CD4-positive, alpha-beta T cell treated with Interleukin-6 at 100 ng/mL for 8 hours (primary cell): ENCODE measurements at regions not wholly inside any gene's neighbourhood (a gene's known extent, or its start where the extent isn't known, plus 50 kb on each side); places are given as distances from the start of the nearest gene placed in this dataset.

Experiments
- DNase-seq: peaks from one replicate; pipeline ENCODE4 v3.0.0-alpha.2; 2020; ENCODE audit warnings: mixed read lengths, low spot score

DNA sequence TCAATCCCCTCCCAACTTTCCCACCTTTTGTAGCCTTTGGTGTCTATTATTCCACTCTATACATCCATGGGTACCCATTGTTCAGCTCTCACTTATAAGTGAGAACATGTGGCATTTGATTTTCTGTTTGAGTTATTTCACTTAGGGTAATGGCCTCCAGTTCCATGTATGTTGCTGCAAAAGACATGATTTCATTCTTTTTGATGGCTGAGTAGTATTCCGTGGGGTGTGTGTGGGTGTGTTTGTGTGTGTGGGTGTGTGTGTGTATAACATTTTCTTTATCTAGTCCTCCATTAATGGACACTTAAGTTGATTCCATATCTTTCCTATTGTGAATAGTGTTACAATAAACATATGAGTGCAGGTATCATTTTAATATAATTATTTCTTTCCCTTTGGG lies 157.5 kb upstream of the FSTL4 start:
- no peak for DNase-seq

- DNase-seq: no peak
These were observed 151.4 kb upstream of the FSTL4 start for GRCh38 chr5:133763744-133764143.

DNA sequence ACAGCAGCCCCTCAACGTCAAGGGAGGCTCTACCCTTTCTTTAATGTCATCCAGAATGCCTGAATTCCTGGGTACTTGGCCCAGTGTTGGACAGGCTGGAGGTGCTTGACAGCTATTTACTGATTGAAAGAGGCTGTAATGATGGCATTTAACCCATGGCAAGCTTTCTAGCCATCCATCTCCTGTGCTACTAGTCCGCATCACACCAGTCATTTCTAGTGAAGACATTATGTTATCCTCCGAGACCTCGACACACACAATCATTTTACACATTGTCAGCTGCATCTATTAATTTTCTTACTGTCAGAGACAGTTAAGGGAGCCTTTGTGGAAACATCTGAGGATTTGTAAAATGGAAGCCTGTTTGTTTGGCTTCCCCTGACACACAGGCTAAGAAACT lies 149.3 kb upstream of the FSTL4 start:
- DNase-seq: no peak

DNA sequence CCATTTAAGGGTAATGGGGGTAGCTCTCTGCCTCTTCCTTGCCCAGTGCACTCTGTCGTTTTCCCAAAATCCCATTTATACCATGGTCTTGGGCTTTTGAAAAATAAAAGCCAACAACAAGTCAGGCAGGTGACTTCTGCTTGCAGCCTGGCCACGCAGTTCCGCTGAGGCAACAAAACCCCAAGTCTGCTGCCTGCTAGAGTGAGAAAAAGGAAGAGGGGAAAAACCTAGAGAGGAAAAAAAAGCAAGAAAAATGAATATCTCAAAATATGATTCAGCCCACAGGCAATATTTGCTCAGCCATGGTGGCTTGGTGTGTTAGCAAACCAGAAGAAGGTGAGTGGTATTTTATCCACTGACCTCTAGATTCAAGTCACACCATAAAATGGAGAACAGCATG lies 148.2 kb upstream of the FSTL4 start:
- no peak for DNase-seq

DNA sequence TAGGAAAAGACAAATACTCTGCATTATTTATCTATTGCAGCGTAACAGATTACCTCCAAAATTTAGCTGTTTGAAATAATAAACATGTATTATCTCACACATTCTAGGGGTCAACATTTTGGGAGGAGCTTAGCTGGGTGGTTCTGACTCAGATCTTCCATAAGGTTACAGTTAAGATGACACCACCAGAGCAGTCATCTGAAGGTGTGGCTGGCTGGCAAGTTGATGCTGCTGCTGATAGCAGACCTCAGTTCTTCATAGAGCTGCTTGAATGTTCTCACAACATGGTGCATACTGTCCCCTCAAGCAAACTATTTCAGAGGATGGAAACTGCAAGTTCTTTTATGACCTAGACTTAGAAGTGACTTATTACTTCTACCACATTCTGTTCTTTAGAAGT lies 146.3 kb upstream of the FSTL4 start:
- DNase-seq: no peak

DNA sequence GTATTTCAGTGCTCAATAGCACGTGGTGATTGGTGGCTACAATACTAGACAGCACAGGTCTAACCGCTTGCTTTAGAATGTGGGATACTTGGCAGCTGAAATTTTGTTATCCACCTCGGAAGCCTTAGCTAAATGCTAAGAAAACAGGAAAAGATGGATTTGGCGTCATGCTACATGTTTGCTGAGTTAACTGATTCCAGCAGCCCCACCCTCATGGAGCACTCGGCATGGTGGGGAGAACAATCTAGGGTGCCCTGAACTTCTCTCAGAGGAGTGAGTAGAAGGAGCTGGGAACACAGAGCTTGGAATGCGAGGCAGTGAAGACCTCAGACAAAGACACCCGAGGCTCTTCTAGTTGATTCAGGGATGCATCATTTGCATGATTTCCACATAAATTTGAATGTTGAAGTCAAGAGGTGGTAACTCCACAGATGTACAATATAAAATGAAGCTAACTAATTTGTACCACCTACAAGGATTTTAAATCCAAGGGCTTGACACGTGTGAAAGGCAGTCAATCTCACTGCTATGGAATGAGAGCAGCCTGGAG lies 145.1 kb upstream of the FSTL4 start:
- DNase-seq: no peak

DNA sequence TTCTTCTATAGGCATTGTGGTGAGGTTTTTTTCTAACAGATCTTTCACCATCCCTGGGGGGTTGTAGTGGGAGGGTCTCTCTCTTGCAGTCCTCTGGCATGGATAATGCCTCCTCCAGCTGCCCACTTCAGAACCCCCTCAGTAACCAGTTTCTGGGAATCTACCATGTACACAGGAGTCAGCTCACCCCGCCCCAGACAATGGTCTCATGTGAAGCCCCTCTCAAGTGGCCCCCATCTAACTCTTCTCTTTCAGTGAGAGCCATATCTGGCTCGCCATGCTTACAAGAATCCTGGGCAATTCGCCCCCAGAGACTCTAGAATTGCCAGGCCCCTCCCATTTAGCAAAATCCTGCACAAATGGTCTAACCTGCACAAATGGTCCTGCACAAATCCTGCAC lies 144.4 kb upstream of the FSTL4 start:
- DNase-seq: no peak

GRCh38 chr5:133756036-133756435 lies 143.7 kb upstream of the FSTL4 start:
- no peak for DNase-seq

DNA sequence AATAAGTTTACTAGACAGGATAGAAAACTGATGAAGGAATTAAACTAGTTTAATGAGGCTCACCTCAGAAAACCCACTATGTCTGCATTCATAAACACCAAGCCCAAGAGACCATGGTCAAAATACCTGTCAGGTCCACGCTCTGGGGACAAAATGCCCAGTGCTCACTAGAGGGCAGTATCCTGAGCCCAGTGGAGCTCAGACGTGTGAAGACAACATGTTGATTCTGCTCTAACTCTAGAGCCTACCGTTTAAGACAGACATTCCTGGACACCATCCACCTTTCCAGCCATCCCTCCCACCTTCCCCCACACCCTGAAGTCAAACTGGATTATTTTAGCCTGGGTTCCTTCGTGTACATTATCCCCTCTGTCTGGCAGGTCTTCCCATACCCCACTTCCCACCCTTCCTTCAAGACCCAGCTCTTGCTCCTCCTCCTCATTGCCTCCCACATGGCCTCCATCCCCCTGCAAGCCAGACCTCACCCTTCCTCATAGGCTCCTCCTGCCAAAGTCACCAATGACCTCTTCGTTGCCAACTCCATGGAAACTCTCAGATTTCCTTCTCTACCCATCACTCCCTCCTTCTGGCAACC lies 142.3 kb upstream of the FSTL4 start:
- DNase-seq: no peak

DNA sequence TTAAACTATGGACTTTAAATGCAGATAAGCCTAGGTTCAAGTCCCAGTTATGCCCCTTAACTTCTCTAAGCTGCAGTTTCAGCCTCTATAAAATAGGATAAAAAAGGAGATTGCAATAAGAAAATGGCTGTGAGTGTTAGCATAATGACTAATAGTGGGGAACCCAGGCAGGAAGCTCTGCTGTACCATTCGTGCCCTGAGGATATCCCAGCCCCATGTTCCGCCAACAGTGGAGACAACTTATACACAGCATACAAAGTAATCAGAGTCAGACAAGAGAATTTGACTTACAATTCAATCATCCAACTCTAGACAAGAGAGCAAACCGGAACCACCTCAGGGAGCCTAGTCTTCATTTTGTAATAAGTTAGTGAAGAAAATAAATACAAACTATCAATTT lies 141.5 kb upstream of the FSTL4 start:
- no peak for DNase-seq

DNA sequence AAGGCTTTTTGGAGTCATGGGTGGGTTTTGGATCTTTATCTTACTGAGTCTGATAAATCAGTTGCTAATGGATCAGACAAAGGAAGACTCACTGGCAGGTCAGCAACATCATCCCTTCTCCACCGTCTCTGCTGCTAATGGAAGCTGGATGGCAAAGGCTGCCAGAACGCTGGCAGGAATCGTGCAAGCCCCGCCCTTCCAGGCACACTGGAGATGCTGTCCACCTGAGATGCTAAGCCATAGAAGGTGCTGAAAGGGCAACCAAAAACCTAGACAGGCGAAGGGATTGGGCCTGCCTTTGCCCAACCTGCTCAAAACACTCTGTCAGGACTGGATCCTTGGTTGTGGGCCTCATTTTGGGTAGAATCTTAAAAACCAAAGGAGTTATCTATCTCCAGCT lies 139.5 kb upstream of the FSTL4 start:
- DNase-seq: no peak

DNA sequence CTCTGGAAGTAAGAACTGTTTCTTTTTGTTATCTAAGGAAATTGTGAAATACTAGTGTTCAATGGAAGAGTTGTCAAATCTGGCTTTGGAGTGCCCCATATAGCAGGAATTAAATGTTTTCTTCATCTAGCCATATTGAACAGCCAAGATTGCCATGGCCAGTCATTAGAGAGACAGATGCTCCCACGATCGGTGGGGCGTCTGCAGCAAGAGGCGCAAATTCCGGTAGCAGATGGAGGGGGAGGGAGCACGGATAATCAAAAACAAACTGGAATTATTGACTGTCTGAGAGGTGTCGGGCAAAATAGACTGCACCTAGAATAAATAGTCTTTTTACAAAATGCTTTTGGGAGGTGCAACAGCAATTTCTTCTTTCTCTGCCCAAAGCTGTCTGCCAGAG lies 139.1 kb upstream of the FSTL4 start:
- no peak for DNase-seq

DNA sequence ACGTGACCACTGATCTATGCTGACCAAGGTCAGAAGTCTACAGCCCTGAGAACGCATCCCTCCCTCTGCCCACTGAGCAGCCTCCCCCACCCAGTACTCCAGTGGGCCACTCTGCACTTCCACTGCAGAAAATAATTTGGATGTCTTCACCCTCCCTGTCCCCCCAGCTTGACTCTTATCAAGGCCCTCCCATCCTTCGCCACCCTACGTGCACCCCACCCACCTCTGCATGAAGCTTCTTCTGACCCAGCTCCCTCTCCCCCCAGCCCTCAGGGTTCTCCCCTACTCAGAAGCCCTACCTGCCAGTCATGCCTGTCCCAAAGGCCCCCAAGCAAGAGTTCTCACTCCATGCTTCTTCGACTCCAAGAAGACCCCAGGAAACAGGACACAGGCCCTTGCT lies 138.5 kb upstream of the FSTL4 start:
- no peak for DNase-seq

- no peak for DNase-seq
These were observed 138.0 kb upstream of the FSTL4 start for GRCh38 chr5:133750356-133750755.

DNA sequence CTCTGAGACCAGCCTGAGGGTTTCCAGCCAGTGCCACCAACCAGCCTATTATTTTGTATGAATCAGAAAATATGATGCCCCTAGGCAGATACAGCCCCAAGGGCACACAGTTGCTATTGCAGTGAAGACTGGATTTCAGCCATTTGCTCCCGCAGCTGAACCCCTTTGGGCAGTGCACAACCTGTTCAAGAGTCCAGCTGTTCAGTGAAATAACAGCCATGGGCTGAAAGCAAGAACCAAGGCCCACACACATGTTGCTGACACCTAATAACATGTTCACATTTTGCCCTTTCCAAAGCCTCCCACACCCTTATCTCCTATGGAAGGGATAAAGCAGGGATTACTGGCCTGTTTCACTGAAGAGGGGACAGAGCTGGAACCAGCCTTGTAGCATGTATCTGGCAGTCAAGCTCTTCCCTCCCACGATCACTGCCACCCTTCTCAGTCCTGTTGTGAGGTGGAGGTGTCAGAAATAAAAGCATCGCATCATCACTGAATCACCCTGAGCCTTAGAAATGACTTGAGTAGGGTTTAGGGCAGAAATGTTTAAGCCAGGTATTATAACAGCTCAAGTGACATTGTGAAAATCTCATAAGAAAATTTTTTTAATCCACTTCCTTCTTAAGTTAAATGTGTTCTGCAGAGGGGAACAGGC lies 137.1 kb upstream of the FSTL4 start:
- no peak for DNase-seq

- no peak for DNase-seq
These were observed 134.5 kb upstream of the FSTL4 start for GRCh38 chr5:133746834-133747233.

DNA sequence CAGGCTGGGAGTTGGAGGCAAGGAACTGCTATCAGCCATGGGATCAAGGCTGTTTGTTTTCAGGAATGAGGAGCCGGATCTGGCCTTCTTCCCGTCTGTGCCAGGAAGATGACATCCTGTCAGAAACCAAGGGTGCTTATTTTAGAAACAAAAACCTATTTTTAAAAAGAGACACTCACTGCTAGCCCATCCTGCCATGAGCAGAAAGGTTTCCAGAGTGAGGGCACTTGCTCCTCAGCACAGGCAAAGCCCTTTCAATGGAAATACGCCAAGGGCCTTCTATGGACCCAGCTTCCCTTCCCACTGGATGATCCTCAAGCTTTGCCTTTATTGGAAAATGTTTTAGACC lies 132.6 kb upstream of the FSTL4 start:
- no peak for DNase-seq

DNA sequence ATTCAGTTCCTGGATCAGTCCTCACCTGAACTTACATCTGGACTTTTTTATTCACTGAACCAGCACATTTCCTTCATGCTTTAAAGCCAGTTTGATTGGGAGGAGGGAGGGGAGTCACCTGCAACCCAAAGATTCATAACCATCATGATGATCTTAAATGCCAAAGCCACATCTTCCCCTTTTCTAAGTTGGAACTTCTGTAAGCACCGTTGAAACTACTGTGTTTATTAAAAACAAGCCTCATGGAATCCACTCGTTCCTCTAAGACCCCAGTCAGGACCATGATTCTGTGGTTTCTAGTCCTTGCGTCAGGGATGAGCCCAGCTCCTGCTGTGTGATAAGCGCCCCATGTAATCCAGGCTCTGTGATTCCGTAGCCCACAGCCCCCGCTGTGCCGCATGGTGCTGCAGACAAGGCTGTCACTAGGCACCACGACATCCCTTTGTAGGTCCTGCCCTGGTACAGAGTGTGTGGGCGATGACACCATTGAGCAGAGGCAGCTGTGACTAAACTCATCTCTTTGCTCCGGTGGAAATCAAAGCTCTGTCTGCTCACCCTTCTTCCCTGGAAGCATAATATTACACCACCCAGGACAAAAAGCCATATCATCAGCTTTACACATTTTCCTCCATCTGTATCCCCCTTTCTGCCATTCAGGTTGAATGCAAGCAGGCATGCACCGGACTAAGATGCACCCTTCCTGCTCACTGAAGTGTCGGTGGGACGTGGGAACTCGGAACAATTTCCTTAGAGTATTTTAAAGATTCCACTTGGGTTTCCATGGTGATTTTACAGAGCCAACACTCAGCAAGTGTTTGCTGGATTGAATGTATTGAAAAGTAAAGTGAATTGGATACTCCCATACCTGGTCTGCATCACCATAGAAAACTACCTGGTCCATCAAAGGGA lies 132.0 kb upstream of the FSTL4 start:
- no peak for DNase-seq

DNA sequence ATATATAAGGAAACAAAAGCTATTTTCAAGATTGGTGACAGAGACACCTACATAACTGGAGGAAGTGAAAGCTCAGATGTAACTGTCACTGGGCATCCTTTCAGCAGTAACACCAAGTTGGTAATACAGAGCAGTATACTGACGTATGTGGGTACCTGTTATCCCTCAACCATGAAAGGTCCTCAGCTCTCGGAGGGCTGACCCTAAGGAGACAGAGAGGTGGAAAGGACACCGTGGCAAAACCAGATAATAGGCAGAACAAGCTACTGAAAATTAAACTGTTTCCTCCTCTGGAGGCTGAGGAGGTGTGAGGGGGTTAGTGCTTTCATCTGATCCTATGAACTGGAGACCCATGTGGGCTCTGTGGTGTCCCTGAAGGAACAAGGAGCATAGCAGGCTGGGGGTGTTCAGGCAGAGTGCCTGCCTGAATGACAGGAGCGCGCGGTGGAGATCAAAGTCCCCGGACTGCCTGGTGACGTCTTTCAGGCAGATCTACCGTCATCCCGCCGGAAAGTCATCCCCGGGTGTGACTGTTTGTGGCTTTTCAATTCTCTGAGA lies 130.2 kb upstream of the FSTL4 start:
- no peak for DNase-seq

DNA sequence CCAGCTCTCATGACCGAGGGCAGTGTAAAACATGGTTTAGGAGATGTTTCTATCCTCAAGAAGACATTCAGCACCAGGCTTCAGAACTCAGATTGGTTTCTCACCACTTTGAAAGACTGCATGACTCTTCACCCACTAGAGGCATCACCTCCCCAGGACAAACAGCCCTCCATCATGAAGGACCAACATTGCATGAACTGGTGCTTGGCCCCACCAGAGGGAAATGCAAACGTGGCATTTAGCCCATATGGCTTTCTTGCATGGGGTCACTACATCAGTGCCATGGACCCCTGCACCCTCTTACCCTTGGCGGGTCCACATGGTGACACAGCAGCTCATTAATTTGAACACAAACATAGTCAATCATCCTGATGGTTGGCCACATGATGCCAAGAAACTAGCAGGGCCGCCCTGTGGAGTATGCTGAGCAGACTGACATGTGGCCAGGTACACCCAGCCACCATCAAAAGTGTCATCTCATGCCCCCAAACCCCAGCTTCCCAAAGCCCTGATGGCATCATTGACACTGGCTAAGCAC lies 129.5 kb upstream of the FSTL4 start:
- DNase-seq: no peak

GRCh38 chr5:133741396-133741795 lies 129.1 kb upstream of the FSTL4 start:
- no peak for DNase-seq

DNA sequence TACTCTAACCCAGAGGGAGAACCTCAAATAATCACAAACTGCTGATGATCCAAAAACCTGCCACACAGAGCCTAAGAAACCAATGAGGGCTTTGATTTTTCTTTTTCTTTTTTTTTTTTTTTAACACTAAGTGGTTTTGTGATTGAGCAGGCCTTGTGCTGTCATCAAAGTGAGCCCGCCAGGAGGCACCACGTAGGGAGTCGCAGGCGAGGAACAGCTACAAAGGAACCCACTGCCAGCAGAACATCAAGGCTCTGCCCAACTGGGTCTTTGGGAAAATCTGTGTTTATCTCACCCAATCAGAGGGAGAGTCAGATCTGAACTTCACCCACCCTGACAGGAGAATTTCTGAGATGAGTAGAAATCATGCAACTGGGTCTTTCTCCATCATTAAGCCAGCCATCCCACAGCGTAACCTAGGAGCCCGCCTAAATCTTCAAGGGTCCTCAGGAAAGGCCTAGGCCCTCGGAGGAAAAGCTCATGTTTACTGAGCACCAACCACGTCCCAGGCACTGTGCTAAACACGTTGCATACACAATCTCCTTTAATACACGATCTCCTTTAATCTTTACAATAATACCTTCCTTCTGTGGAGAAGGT lies 126.9 kb upstream of the FSTL4 start:
- no peak for DNase-seq
